ACC112 (cell line): ENCODE measurements at regions not wholly inside any gene's neighbourhood (a gene's known extent, or its start where the extent isn't known, plus 50 kb on each side); places are given as distances from the start of the nearest gene placed in this dataset.

Experiments used
- H2AFZ ChIP-seq: fragments of 200-600 bp; sonication (generic); one replicate; pipeline ENCODE4 v1.6.0; 2017; ENCODE audit warnings: antibody characterized with exemption, low read length; ENCODE audit not compliant: unreplicated experiment
- H3K27ac ChIP-seq: fragments of 200-600 bp; sonication (generic); 2 replicates; pipeline ENCODE4 v1.5.1; 2014; ENCODE audit warnings: low read depth, mild to moderate bottlenecking, antibody characterized with exemption, low read length, moderate library complexity
- H3K27me3 ChIP-seq: fragments of 200-600 bp; sonication (generic); 2 replicates; pipeline ENCODE4 v1.6.1; 2014; ENCODE audit warnings: mild to moderate bottlenecking, antibody characterized with exemption, low read length, moderate library complexity, mixed read lengths; ENCODE audit not compliant: insufficient read depth
- H3K36me3 ChIP-seq: fragments of 200-600 bp; sonication (generic); 2 replicates; pipeline ENCODE4 v1.6.1; 2016; ENCODE audit warnings: mild to moderate bottlenecking, antibody characterized with exemption, low read length, moderate library complexity, mixed read lengths; ENCODE audit not compliant: insufficient read depth
- H3K4me1 ChIP-seq: fragments of 200-600 bp; sonication (generic); one replicate; pipeline ENCODE4 v1.6.1; 2016; ENCODE audit warnings: low read length, mixed read lengths; ENCODE audit not compliant: insufficient read depth, unreplicated experiment, control insufficient read depth
- H3K4me3 ChIP-seq: fragments of 200-600 bp; sonication (generic); 2 replicates; pipeline ENCODE4 v1.5.1; 2014; ENCODE audit warnings: mild to moderate bottlenecking, low read depth, low read length
- H3K79me2 ChIP-seq: fragments of 200-600 bp; sonication (generic); one replicate; pipeline ENCODE4 v1.6.0; 2016; ENCODE audit warnings: low read length; ENCODE audit not compliant: control insufficient read depth, unreplicated experiment, insufficient read depth

- no peak overlapping the region for H2AFZ ChIP-seq
- H3K27me3 ChIP-seq, result no peaks in the 10 kb centered on the region
- no peaks in the 10 kb centered on the region for H3K79me2 ChIP-seq
- no peak overlapping the region for H3K4me3 ChIP-seq
- no peak overlapping the region for H3K27ac ChIP-seq
- peaks cover 16% of the 10 kb centered on the region for H3K4me1 ChIP-seq
- no peaks in the 10 kb centered on the region for H3K36me3 ChIP-seq
Measured at GRCh38 chr9:87113874-87114273, 166.6 kb upstream of the GAS1 start.

- Histone ChIP-seq H3K27ac (no peak overlapping the region), H3K4me3 (no peak overlapping the region), H3K27me3 (no peaks in the 10 kb centered on the region), H2AFZ (no peak overlapping the region), H3K36me3 (no peaks in the 10 kb centered on the region), H3K4me1 (peaks cover 11% of the 10 kb centered on the region), H3K79me2 (no peaks in the 10 kb centered on the region)
Measured at GRCh38 chr9:87115785-87116184, 168.5 kb upstream of the GAS1 start.

- Histone ChIP-seq H3K79me2 (no peaks in the 10 kb centered on the region), H3K27ac (no peak overlapping the region), H3K27me3 (no peaks in the 10 kb centered on the region), H3K4me3 (no peak overlapping the region), H3K4me1 (peaks cover 11% of the 10 kb centered on the region), H2AFZ (no peak overlapping the region), H3K36me3 (no peaks in the 10 kb centered on the region)
Measured at GRCh38 chr9:87116492-87116891, 169.2 kb upstream of the GAS1 start.

- Histone ChIP-seq H3K4me1 (peaks cover 26% of the 10 kb centered on the region), H3K4me3 (no peak overlapping the region), H3K79me2 (no peaks in the 10 kb centered on the region), H3K27me3 (no peaks in the 10 kb centered on the region), H3K36me3 (no peaks in the 10 kb centered on the region), H2AFZ (no peak overlapping the region), H3K27ac (no peak overlapping the region)
Measured at GRCh38 chr9:87118594-87118993, 171.3 kb upstream of the GAS1 start.

- H2AFZ ChIP-seq, result no peak overlapping the region
- no peaks in the 10 kb centered on the region for H3K27me3 ChIP-seq
- H3K27ac ChIP-seq, result peak overlapping the region; percentile 55
- no peaks in the 10 kb centered on the region for H3K36me3 ChIP-seq
- no peaks in the 10 kb centered on the region for H3K79me2 ChIP-seq
- H3K4me1 ChIP-seq, result peaks cover 34% of the 10 kb centered on the region
- no peak overlapping the region for H3K4me3 ChIP-seq
Measured at GRCh38 chr9:87119328-87119881, 172.1 kb upstream of the GAS1 start.

GRCh38 chr9:87120610-87121009 is 173.3 kb upstream of the GAS1 start:
- Histone ChIP-seq H3K27ac (no peak overlapping the region), H3K4me1 (peaks cover 35% of the 10 kb centered on the region), H3K36me3 (no peaks in the 10 kb centered on the region), H3K79me2 (no peaks in the 10 kb centered on the region), H2AFZ (no peak overlapping the region), H3K4me3 (no peak overlapping the region), H3K27me3 (no peaks in the 10 kb centered on the region)

GRCh38 chr9:87122947-87123685 is 175.8 kb upstream of the GAS1 start:
- Histone ChIP-seq H3K27me3 (no peaks in the 10 kb centered on the region), H3K79me2 (no peaks in the 10 kb centered on the region), H2AFZ (peak overlapping the region; percentile 7), H3K36me3 (no peaks in the 10 kb centered on the region), H3K4me1 (peaks cover 35% of the 10 kb centered on the region), H3K27ac (peak overlapping the region; percentile 72), H3K4me3 (peak overlapping the region; percentile 26; the same call in 1 of the 2 replicates)

- Histone ChIP-seq H3K36me3 (no peaks in the 10 kb centered on the region), H3K4me3 (no peak overlapping the region), H3K27me3 (no peaks in the 10 kb centered on the region), H3K4me1 (peaks cover 30% of the 10 kb centered on the region), H3K79me2 (no peaks in the 10 kb centered on the region), H3K27ac (peak overlapping the region; percentile 72), H2AFZ (peak overlapping the region; percentile 7)
Measured at GRCh38 chr9:87123830-87124229, 176.5 kb upstream of the GAS1 start.

- no peak overlapping the region for H2AFZ ChIP-seq
- H3K27ac ChIP-seq, result no peak overlapping the region
- no peaks in the 10 kb centered on the region for H3K36me3 ChIP-seq
- H3K4me1 ChIP-seq, result peaks cover 23% of the 10 kb centered on the region
- H3K79me2 ChIP-seq, result no peaks in the 10 kb centered on the region
- H3K27me3 ChIP-seq, result no peaks in the 10 kb centered on the region
- no peak overlapping the region for H3K4me3 ChIP-seq
Measured at GRCh38 chr9:87125819-87126218, 178.5 kb upstream of the GAS1 start.

- Histone ChIP-seq H3K79me2 (no peaks in the 10 kb centered on the region), H3K36me3 (no peaks in the 10 kb centered on the region)
Measured at GRCh38 chr9:87127543-87127942, 180.2 kb upstream of the GAS1 start.

GRCh38 chr9:87127978-87128614 is 180.8 kb upstream of the GAS1 start:
- Histone ChIP-seq H3K4me1 (peaks cover 14% of the 10 kb centered on the region), H3K27ac (no peak overlapping the region), H3K79me2 (no peaks in the 10 kb centered on the region), H2AFZ (no peak overlapping the region), H3K27me3 (no peaks in the 10 kb centered on the region), H3K4me3 (no peak overlapping the region), H3K36me3 (no peaks in the 10 kb centered on the region)

More at GRCh38 chr9:87127543-87127942, 180.2 kb upstream of the GAS1 start:
- H3K4me1 ChIP-seq, result peaks cover 19% of the 10 kb centered on the region
- H2AFZ ChIP-seq, result no peak overlapping the region
- no peaks in the 10 kb centered on the region for H3K27me3 ChIP-seq
- H3K4me3 ChIP-seq, result no peak overlapping the region
- no peak overlapping the region for H3K27ac ChIP-seq
